Left ventricle myocardium superior (tissue), 1 donor: ENCODE measurements at regions not wholly inside any gene's neighbourhood (a gene's known extent, or its start where the extent isn't known, plus 50 kb on each side); places are given as distances from the start of the nearest gene placed in this dataset.

Source experiments
- ATAC-seq: fragments of 200-7000 bp; cut with Tn5 transposase; one replicate; pipeline ENCODE4 v1.9.1; 2020; ENCODE audit warnings: mild to moderate bottlenecking, moderate library complexity
- DNase-seq: peaks from one replicate; pipeline ENCODE4 v3.0.0-alpha.2; 2020
- intact Hi-C: fragments of 100-400 bp; cut with micrococcal nuclease; formaldehyde crosslinking; loops from one replicate; pipeline ENCODE4 v1.11.0; 2022
- donor health status: DM: no; HTN: yes; CAD: no; lungs with severe emphysema.

GRCh38 chr1:243946253-243946652 is 96.2 kb upstream of the AKT3 start:
- intact Hi-C loops = no loop called here
- ATAC-seq = no peak
- no peak for DNase-seq

- ATAC-seq (no peak), DNase-seq (no peak)
- intact Hi-C loops = no loop called here
These were observed 95.7 kb upstream of the AKT3 start for GRCh38 chr1:243945727-243946126.

- ATAC-seq = no peak
- DNase-seq = no peak
- intact Hi-C loops = no loop called here
These were observed 94.6 kb upstream of the AKT3 start for GRCh38 chr1:243944429-243945160.

- intact Hi-C loops = no loop called here
- no peak for ATAC-seq
- no peak for DNase-seq
These were observed 93.8 kb upstream of the AKT3 start for GRCh38 chr1:243943671-243944428.

GRCh38 chr1:243942196-243943150 is 92.4 kb upstream of the AKT3 start:
- no peak for ATAC-seq
- no peak for DNase-seq
- intact Hi-C loops = no loop called here

- ATAC-seq (no peak), DNase-seq (no peak)
- intact Hi-C loops = no loop called here
These were observed 90.4 kb upstream of the AKT3 start for GRCh38 chr1:243940451-243940850.

- no peak for DNase-seq
- no peak for ATAC-seq
These were observed 89.3 kb upstream of the AKT3 start for GRCh38 chr1:243939167-243939848.

GRCh38 chr1:243938208-243938607 is 88.2 kb upstream of the AKT3 start:
- ATAC-seq = no peak
- DNase-seq = no peak
- intact Hi-C loops = no loop called here

More at GRCh38 chr1:243939167-243939848, 89.3 kb upstream of the AKT3 start:
- intact Hi-C loops = no loop called here

GRCh38 chr1:243933495-243933894 is 83.5 kb upstream of the AKT3 start:
- intact Hi-C loops = no loop called here

GRCh38 chr1:243931957-243932356 is 81.9 kb upstream of the AKT3 start:
- intact Hi-C loops = no loop called here
- DNase-seq (no peak), ATAC-seq (no peak)

More at GRCh38 chr1:243933495-243933894, 83.5 kb upstream of the AKT3 start:
- DNase-seq = no peak
- no peak for ATAC-seq

- ATAC-seq = no peak
- intact Hi-C loops = no loop called here
- no peak for DNase-seq
These were observed 81.0 kb upstream of the AKT3 start for GRCh38 chr1:243930822-243931671.

- DNase-seq (no peak), ATAC-seq (no peak)
- intact Hi-C loops = no loop called here
These were observed 77.3 kb upstream of the AKT3 start for GRCh38 chr1:243927381-243927780.

- ATAC-seq (no peak), DNase-seq (no peak)
- intact Hi-C loops = no loop called here
These were observed 76.8 kb upstream of the AKT3 start for GRCh38 chr1:243926803-243927245.

GRCh38 chr1:243926299-243926698 is 76.3 kb upstream of the AKT3 start:
- intact Hi-C loops = no loop called here
- DNase-seq (no peak), ATAC-seq (no peak)

GRCh38 chr1:243924588-243925349 is 74.7 kb upstream of the AKT3 start:
- DNase-seq = no peak
- no peak for ATAC-seq
- intact Hi-C loops = no loop called here

GRCh38 chr1:243924188-243924587 is 74.1 kb upstream of the AKT3 start:
- intact Hi-C loops = no loop called here
- DNase-seq (no peak), ATAC-seq (no peak)
